Fibroblast of lung (primary cell): ENCODE measurements at regions not wholly inside any gene's neighbourhood (a gene's known extent, or its start where the extent isn't known, plus 50 kb on each side); places are given as distances from the start of the nearest gene placed in this dataset.

Experiments used
- EZH2 ChIP-seq: IDR thresholded peaks from 2 replicates; pipeline ENCODE4 v1.5.1; 2012; ENCODE audit warnings: low read length, control low read depth, mild to moderate bottlenecking; ENCODE audit errors: missing control alignments
- TF ChIP-seq, protein P1 (sequence below), 2 donors: IDR thresholded peaks in 1 of 2; conservative IDR thresholded peaks in 1 of 2; 1 replicate in 1 of 2; 2 replicates in 1 of 2; pipeline ENCODE4 v1.5.1; 2011 to 2012; ENCODE audit warnings: low read length in 2 of 2, control low read depth in 1 of 2, inconsistent platforms in 1 of 2, low read depth in 1 of 2, mild to moderate bottlenecking in 1 of 2

DNA sequence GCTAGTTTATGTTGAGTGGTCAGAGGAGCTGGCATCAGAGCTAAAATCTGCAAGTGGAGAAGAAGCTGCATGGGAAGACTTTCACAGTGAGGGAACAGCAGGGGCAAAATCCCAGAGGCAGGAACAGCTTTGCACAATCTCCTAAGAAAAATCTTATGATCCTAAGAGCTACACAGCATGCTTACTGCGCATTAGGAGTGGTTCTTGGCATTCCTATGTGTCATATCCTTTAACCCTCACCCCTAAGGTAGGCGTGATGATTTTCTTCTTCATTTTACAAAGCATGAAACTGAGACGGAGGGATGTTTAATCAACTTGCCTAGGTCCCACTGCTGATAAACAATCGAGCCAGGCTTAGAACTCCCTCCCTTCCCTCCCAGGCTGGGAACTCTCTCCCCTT is 313.6 kb upstream of the SULF2 start:
- TF ChIP-seq, protein P1, sequence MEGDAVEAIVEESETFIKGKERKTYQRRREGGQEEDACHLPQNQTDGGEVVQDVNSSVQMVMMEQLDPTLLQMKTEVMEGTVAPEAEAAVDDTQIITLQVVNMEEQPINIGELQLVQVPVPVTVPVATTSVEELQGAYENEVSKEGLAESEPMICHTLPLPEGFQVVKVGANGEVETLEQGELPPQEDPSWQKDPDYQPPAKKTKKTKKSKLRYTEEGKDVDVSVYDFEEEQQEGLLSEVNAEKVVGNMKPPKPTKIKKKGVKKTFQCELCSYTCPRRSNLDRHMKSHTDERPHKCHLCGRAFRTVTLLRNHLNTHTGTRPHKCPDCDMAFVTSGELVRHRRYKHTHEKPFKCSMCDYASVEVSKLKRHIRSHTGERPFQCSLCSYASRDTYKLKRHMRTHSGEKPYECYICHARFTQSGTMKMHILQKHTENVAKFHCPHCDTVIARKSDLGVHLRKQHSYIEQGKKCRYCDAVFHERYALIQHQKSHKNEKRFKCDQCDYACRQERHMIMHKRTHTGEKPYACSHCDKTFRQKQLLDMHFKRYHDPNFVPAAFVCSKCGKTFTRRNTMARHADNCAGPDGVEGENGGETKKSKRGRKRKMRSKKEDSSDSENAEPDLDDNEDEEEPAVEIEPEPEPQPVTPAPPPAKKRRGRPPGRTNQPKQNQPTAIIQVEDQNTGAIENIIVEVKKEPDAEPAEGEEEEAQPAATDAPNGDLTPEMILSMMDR (conservative IDR thresholded peaks at IDR 0.05 in 1 of 2, IDR thresholded peaks at IDR 0.05 in 1 of 2; ENCODE audit: low read depth in 1 of 2, low read length in 2 of 2): no peak
- TF ChIP-seq EZH2: no peak
